Body of pancreas (tissue), 4 donors: ENCODE measurements at regions not wholly inside any gene's neighbourhood (a gene's known extent, or its start where the extent isn't known, plus 50 kb on each side); places are given as distances from the start of the nearest gene placed in this dataset.
A peak's percentile ranks its signal among the peaks of the same experiment; 100 is the strongest.

Experiments
- ATAC-seq: fragments of 150-250 bp; one replicate; pipeline ENCODE4 v1.9.1; 2016
- DNase-seq, 4 donors: peaks; one replicate each; pipeline ENCODE4 v3.0.0-alpha.2; 2019
- H3K27ac ChIP-seq, 4 donors: fragments of 200-600 bp; sonication (generic); 1 replicate in 3 of 4; 2 replicates in 1 of 4; pipeline versions ENCODE4 v1.5.1 to v1.6.1; 2016 to 2019; ENCODE audit warnings: mild to moderate bottlenecking in 1 of 4, mixed read lengths in 1 of 4, moderate library complexity in 1 of 4
- H3K27me3 ChIP-seq, 2 donors: fragments of 200-600 bp; sonication (generic); one replicate each; pipeline ENCODE4 v1.6.0; 2016; ENCODE audit warnings: mild to moderate bottlenecking in 1 of 2
- H3K36me3 ChIP-seq, 2 donors: fragments of 200-600 bp; sonication (generic); replicated peaks in 1 of 2; 2 replicates each; pipeline ENCODE4 v1.5.1; 2016; ENCODE audit warnings: low read depth in 2 of 2; ENCODE audit not compliant: insufficient read depth in 1 of 2
- H3K4me1 ChIP-seq: fragments of 200-600 bp; sonication (generic); one replicate; pipeline ENCODE4 v1.6.0; 2016
- H3K4me3 ChIP-seq, 2 donors: fragments of 200-600 bp; sonication (generic); 1 replicate in 1 of 2; 2 replicates in 1 of 2; pipeline ENCODE4 v1.5.1; 2016 to 2019
- H3K9me3 ChIP-seq, 3 donors: fragments of 200-600 bp; sonication (generic); 1 replicate in 2 of 3; 2 replicates in 1 of 3; pipeline ENCODE4 v1.5.1; 2016
- CTCF ChIP-seq, 7 experiments: fragments of 450-650 bp in 4 of 7; fragments of 200-600 bp in 3 of 7; sonication (generic) in 3 of 7; IDR thresholded peaks; one replicate each; pipeline ENCODE4 v1.5.1; 2016 to 2019; ENCODE audit warnings: antibody characterized with exemption in 7 of 7
- POLR2A ChIP-seq, 3 donors: fragments of 450-650 bp; IDR thresholded peaks; one replicate each; pipeline ENCODE4 v1.6.1; 2016; ENCODE audit warnings: antibody characterized with exemption in 3 of 3, mild to moderate bottlenecking in 2 of 3
- WGBS, 2 donors: methylation state at CpG; one replicate each; pipeline ENCODE4 v1.1.5; 2017; 5-methylcytosine and 5-hydroxymethylcytosine counted together
- intact Hi-C: fragments of 100-400 bp; cut with DNase I; formaldehyde crosslinking; loops from one replicate; pipeline ENCODE4 v1.15.1; 2023

- intact Hi-C loops, result no loop called here
- TF ChIP-seq CTCF (IDR thresholded peaks at IDR 0.05), result no peak
- TF ChIP-seq POLR2A (IDR thresholded peaks at IDR 0.05), result no peak
- H3K4me1 ChIP-seq, result peaks cover 6% of the 10 kb centered on the region
- 15 to 19% methylated on average over 12 of the region's 12 CpGs for WGBS, 2 donors
- no peak overlapping the region for H3K27ac ChIP-seq
- H3K9me3 ChIP-seq, result no peaks in the 10 kb centered on the region
- ATAC-seq (no peak), DNase-seq (no peak)
- no peak overlapping the region for H3K4me3 ChIP-seq
- no peaks in the 10 kb centered on the region for H3K36me3 ChIP-seq
- no peaks in the 10 kb centered on the region for H3K27me3 ChIP-seq
Measured at GRCh38 chr2:175606010-175606841, 395.8 kb downstream of the LNPK start.

- no peak for ATAC-seq
- Histone ChIP-seq H3K27ac (no peak overlapping the region), H3K36me3 (no peaks in the 10 kb centered on the region), H3K4me3 (no peak overlapping the region), H3K9me3 (no peaks in the 10 kb centered on the region), H3K4me1 (peaks cover 6% of the 10 kb centered on the region), H3K27me3 (no peaks in the 10 kb centered on the region)
- no peak for DNase-seq
- WGBS, 2 donors, result 24 to 35% methylated on average over 5 of the region's 5 CpGs
- intact Hi-C loops, result no loop called here
- TF ChIP-seq CTCF (IDR thresholded peaks at IDR 0.05) (no peak), POLR2A (IDR thresholded peaks at IDR 0.05) (no peak)
Measured at GRCh38 chr2:175605640-175606009, 396.4 kb downstream of the LNPK start.

- no peak for ATAC-seq
Measured at GRCh38 chr2:175601969-175602368, 400.1 kb downstream of the LNPK start.

GRCh38 chr2:175599966-175600831 is 401.9 kb downstream of the LNPK start:
- Histone ChIP-seq H3K27me3 (no peaks in the 10 kb centered on the region), H3K4me1 (peaks cover 10% of the 10 kb centered on the region), H3K4me3 (no peak overlapping the region), H3K27ac (peak overlapping the region; percentile 29 to 65 (median 45)), H3K36me3 (no peaks in the 10 kb centered on the region), H3K9me3 (no peaks in the 10 kb centered on the region)
- intact Hi-C loops, result no loop called here
- TF ChIP-seq POLR2A (IDR thresholded peaks at IDR 0.05), result no peak
- ATAC-seq (peak; percentile 81), DNase-seq (peak; percentile 7 to 19 (median 12))
- WGBS, 2 donors, result 55 to 66% methylated on average over 7 of the region's 7 CpGs

More at GRCh38 chr2:175601969-175602368, 400.1 kb downstream of the LNPK start:
- WGBS, 2 donors, result 71 to 92% methylated on average over 1 of the region's 1 CpG
- Histone ChIP-seq H3K4me1 (peaks cover 15% of the 10 kb centered on the region), H3K36me3 (no peaks in the 10 kb centered on the region), H3K27ac (no peak overlapping the region), H3K4me3 (no peak overlapping the region), H3K9me3 (no peaks in the 10 kb centered on the region), H3K27me3 (no peaks in the 10 kb centered on the region)
- intact Hi-C loops, result no loop called here
- no peak for TF ChIP-seq CTCF (IDR thresholded peaks at IDR 0.05)
- no peak for TF ChIP-seq POLR2A (IDR thresholded peaks at IDR 0.05)
- DNase-seq, result no peak

GRCh38 chr2:175597286-175597685 is 404.8 kb downstream of the LNPK start:
- intact Hi-C loops, result no loop called here
- Histone ChIP-seq H3K27ac (no peak overlapping the region), H3K36me3 (no peaks in the 10 kb centered on the region), H3K4me1 (peaks cover 10% of the 10 kb centered on the region), H3K4me3 (no peak overlapping the region), H3K27me3 (no peaks in the 10 kb centered on the region), H3K9me3 (no peaks in the 10 kb centered on the region)
- ATAC-seq (no peak), DNase-seq (no peak)
- TF ChIP-seq POLR2A (IDR thresholded peaks at IDR 0.05) (no peak), CTCF (IDR thresholded peaks at IDR 0.05) (no peak)
